ENCODE measurements at regions not wholly inside any gene's neighbourhood (a gene's known extent, or its start where the extent isn't known, plus 50 kb on each side); places are given as distances from the start of the nearest gene placed in this dataset.

DNA sequence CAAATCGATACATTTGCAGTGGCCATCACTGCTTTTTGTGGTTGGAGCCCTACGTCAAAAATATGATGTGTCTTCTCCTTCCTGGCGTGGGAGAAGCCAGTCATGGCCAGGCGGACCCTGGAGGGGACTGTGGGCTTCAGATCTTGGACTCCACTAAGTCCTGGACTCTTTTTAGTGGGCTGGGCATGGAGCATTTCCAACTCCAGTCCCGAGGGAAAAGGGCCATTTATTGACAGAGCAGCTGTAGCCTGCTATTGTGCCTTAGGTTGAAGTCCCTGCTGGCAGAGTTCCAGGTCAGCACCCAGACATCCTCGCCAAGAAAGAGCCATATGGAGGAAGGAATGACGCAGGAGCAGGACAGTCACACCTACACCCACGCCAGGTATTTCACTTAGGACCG, 179.2 kb upstream of the ZNF507 start:
- TF ChIP-seq, protein P1, sequence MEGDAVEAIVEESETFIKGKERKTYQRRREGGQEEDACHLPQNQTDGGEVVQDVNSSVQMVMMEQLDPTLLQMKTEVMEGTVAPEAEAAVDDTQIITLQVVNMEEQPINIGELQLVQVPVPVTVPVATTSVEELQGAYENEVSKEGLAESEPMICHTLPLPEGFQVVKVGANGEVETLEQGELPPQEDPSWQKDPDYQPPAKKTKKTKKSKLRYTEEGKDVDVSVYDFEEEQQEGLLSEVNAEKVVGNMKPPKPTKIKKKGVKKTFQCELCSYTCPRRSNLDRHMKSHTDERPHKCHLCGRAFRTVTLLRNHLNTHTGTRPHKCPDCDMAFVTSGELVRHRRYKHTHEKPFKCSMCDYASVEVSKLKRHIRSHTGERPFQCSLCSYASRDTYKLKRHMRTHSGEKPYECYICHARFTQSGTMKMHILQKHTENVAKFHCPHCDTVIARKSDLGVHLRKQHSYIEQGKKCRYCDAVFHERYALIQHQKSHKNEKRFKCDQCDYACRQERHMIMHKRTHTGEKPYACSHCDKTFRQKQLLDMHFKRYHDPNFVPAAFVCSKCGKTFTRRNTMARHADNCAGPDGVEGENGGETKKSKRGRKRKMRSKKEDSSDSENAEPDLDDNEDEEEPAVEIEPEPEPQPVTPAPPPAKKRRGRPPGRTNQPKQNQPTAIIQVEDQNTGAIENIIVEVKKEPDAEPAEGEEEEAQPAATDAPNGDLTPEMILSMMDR (IDR thresholded peaks at IDR 0.05; ENCODE audit: insufficient read depth, low read length): no peak
- TF ChIP-seq POLR2AphosphoS5 (IDR thresholded peaks at IDR 0.05; ENCODE audit: low read depth) (no peak), GABPA (IDR thresholded peaks at IDR 0.05; ENCODE audit: low read depth) (no peak)
- TF ChIP-seq, protein P2, sequence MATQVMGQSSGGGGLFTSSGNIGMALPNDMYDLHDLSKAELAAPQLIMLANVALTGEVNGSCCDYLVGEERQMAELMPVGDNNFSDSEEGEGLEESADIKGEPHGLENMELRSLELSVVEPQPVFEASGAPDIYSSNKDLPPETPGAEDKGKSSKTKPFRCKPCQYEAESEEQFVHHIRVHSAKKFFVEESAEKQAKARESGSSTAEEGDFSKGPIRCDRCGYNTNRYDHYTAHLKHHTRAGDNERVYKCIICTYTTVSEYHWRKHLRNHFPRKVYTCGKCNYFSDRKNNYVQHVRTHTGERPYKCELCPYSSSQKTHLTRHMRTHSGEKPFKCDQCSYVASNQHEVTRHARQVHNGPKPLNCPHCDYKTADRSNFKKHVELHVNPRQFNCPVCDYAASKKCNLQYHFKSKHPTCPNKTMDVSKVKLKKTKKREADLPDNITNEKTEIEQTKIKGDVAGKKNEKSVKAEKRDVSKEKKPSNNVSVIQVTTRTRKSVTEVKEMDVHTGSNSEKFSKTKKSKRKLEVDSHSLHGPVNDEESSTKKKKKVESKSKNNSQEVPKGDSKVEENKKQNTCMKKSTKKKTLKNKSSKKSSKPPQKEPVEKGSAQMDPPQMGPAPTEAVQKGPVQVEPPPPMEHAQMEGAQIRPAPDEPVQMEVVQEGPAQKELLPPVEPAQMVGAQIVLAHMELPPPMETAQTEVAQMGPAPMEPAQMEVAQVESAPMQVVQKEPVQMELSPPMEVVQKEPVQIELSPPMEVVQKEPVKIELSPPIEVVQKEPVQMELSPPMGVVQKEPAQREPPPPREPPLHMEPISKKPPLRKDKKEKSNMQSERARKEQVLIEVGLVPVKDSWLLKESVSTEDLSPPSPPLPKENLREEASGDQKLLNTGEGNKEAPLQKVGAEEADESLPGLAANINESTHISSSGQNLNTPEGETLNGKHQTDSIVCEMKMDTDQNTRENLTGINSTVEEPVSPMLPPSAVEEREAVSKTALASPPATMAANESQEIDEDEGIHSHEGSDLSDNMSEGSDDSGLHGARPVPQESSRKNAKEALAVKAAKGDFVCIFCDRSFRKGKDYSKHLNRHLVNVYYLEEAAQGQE (IDR thresholded peaks at IDR 0.05; ENCODE audit: insufficient replicate concordance, low read depth): no peak

Measured in HL-60 (cell line).